Peyer's patch (tissue), 4 donors: ENCODE measurements at regions not wholly inside any gene's neighbourhood (a gene's known extent, or its start where the extent isn't known, plus 50 kb on each side); places are given as distances from the start of the nearest gene placed in this dataset.

ENCODE experiments used
- CTCF ChIP-seq, 6 experiments: fragments of 450-650 bp in 4 of 6; fragments of 200-600 bp in 2 of 6; sonication (generic) in 1 of 6; IDR thresholded peaks; one replicate each; pipeline ENCODE4 v1.5.1; 2017 to 2019; ENCODE audit warnings: antibody characterized with exemption in 6 of 6, mild to moderate bottlenecking in 3 of 6, moderate library complexity in 1 of 6
- POLR2A ChIP-seq, 2 donors: fragments of 450-650 bp; IDR thresholded peaks; one replicate each; pipeline ENCODE4 v1.5.1; 2017; ENCODE audit warnings: antibody characterized with exemption in 2 of 2, mild to moderate bottlenecking in 2 of 2, moderate library complexity in 2 of 2

DNA sequence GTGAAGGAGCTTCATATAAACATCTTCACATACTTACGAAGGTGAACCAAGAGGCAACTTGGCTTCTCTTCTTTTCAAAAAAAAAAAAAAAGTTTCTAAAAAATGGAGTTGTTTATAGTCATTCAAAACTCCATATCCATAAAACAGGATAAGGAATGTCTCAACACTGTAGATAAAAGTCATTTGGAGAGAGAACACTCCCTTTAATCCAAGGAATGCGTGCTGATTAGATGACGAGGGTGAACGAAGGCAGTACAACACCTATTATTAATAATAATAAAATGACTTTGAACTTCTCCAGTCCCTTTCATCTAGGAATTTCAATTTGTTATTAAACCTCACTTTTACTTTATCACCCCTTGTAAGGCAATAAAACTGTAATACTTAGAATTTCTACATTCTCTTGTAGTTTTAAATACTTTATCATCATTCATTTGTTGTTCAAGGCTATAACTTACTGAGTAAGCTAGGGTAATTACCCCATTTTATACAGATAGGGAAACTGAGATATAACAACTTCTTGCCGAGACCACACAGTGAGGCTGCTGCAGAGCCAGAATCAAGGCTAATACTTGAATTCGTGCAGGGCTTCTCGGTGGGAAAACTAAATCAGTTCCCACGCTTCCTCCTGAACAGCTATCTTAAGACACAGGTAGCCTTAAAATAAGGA, 377.1 kb downstream of the EFNA5 start:
- no peak for TF ChIP-seq CTCF (IDR thresholded peaks at IDR 0.05)
- no peak for TF ChIP-seq POLR2A (IDR thresholded peaks at IDR 0.05)
